Central memory CD8-positive, alpha-beta T cell (primary cell): ENCODE measurements at regions not wholly inside any gene's neighbourhood (a gene's known extent, or its start where the extent isn't known, plus 50 kb on each side); places are given as distances from the start of the nearest gene placed in this dataset.

Experiments used
- ATAC-seq: fragments of 150-1000 bp; cut with Tn5 transposase; replicated peaks from 2 replicates; pipeline ENCODE4 v1.10.0; 2022; ENCODE audit warnings: mild to moderate bottlenecking, moderate FRiP score, moderate number of reproducible peaks; ENCODE audit not compliant: poor library complexity, severe bottlenecking; ENCODE audit errors: extremely low read depth
- DNase-seq, 2 donors: peaks; one replicate each; pipeline ENCODE4 v3.0.0; 2021; ENCODE audit warnings: low spot score in 2 of 2
- H3K27ac Mint-ChIP-seq: one replicate; pipeline ENCODE4 v1.8.0; 2022; ENCODE audit warnings: low read depth, mild to moderate bottlenecking, moderate library complexity, mixed read lengths
- H3K27me3 Mint-ChIP-seq: one replicate; pipeline ENCODE4 v1.8.0; 2022; ENCODE audit warnings: mixed read lengths
- H3K36me3 Mint-ChIP-seq: one replicate; pipeline ENCODE4 v1.8.0; 2022; ENCODE audit warnings: mild to moderate bottlenecking, moderate library complexity, mixed read lengths; ENCODE audit not compliant: insufficient read depth
- H3K4me1 Mint-ChIP-seq: one replicate; pipeline ENCODE4 v1.8.0; 2022; ENCODE audit warnings: mixed read lengths
- H3K4me3 Mint-ChIP-seq: one replicate; pipeline ENCODE4 v1.8.0; 2022; ENCODE audit warnings: mild to moderate bottlenecking, moderate library complexity, mixed read lengths
- H3K9me3 Mint-ChIP-seq: one replicate; pipeline ENCODE4 v1.8.0; 2022; ENCODE audit warnings: mixed read lengths

DNA sequence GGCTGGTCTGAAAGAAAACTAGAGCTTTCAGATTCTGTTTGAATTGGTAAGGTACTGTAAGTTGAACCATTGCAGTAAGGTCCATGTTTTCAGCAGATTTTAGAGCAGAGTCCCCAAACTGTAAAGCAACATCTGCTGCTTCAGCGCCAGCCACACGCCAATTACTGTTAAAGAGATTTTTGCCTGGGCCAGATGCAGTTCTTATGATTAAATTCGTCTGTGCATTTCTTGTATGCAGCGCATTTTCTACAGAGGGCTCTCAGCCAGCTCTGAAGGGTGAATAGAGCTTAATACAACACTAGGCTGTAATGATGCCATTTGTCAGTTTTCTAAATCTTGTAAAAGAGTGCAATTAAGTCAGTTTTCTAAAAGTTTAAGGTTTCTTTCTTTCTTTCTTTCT lies 246.3 kb downstream of the COX7C start:
- H3K27me3 Mint-ChIP-seq: peaks cover 44% of the 10 kb centered on the region
- no peak overlapping the region for H3K4me3 Mint-ChIP-seq
- H3K4me1 Mint-ChIP-seq: no peaks in the 10 kb centered on the region
- ATAC-seq (no peak), DNase-seq (no peak)
- no peaks in the 10 kb centered on the region for H3K9me3 Mint-ChIP-seq
- H3K27ac Mint-ChIP-seq: no peak overlapping the region
- no peaks in the 10 kb centered on the region for H3K36me3 Mint-ChIP-seq

- no peaks in the 10 kb centered on the region for H3K36me3 Mint-ChIP-seq
- no peak overlapping the region for H3K27ac Mint-ChIP-seq
- H3K9me3 Mint-ChIP-seq: no peaks in the 10 kb centered on the region
- ATAC-seq: no peak
- H3K4me1 Mint-ChIP-seq: no peaks in the 10 kb centered on the region
- no peak overlapping the region for H3K4me3 Mint-ChIP-seq
- H3K27me3 Mint-ChIP-seq: peaks cover 56% of the 10 kb centered on the region
- no peak for DNase-seq
Measured at GRCh38 chr5:86865256-86865785, 247.6 kb downstream of the COX7C start.

- Mint-ChIP-seq H3K27me3 (peaks cover 63% of the 10 kb centered on the region), H3K4me3 (no peak overlapping the region), H3K36me3 (no peaks in the 10 kb centered on the region), H3K4me1 (no peaks in the 10 kb centered on the region), H3K9me3 (no peaks in the 10 kb centered on the region), H3K27ac (no peak overlapping the region)
- no peak for ATAC-seq
- no peak for DNase-seq
Measured at GRCh38 chr5:86866036-86866435, 248.3 kb downstream of the COX7C start.

- no peaks in the 10 kb centered on the region for H3K36me3 Mint-ChIP-seq
- peaks cover 61% of the 10 kb centered on the region for H3K27me3 Mint-ChIP-seq
- H3K4me3 Mint-ChIP-seq: no peak overlapping the region
- no peaks in the 10 kb centered on the region for H3K9me3 Mint-ChIP-seq
- no peak overlapping the region for H3K27ac Mint-ChIP-seq
- DNase-seq: no peak
- no peaks in the 10 kb centered on the region for H3K4me1 Mint-ChIP-seq
- ATAC-seq: no peak
Measured at GRCh38 chr5:86869268-86869667, 251.5 kb downstream of the COX7C start.

- no peak for ATAC-seq
- Mint-ChIP-seq H3K27me3 (peaks cover 22% of the 10 kb centered on the region), H3K27ac (no peak overlapping the region), H3K9me3 (no peaks in the 10 kb centered on the region), H3K4me3 (no peak overlapping the region), H3K36me3 (peaks cover 1% of the 10 kb centered on the region), H3K4me1 (no peaks in the 10 kb centered on the region)
- DNase-seq: no peak
Measured at GRCh38 chr5:86875539-86875938, 257.8 kb downstream of the COX7C start.

GRCh38 chr5:86878250-86878649 lies 260.5 kb downstream of the COX7C start:
- no peak for DNase-seq
- H3K9me3 Mint-ChIP-seq: no peaks in the 10 kb centered on the region
- H3K4me3 Mint-ChIP-seq: no peak overlapping the region
- no peaks in the 10 kb centered on the region for H3K4me1 Mint-ChIP-seq
- H3K27me3 Mint-ChIP-seq: peaks cover 14% of the 10 kb centered on the region
- H3K36me3 Mint-ChIP-seq: peaks cover 1% of the 10 kb centered on the region
- ATAC-seq: no peak
- no peak overlapping the region for H3K27ac Mint-ChIP-seq

- ATAC-seq (no peak), DNase-seq (no peak)
- Mint-ChIP-seq H3K27me3 (peaks cover 14% of the 10 kb centered on the region), H3K4me3 (no peak overlapping the region), H3K27ac (no peak overlapping the region), H3K4me1 (no peaks in the 10 kb centered on the region), H3K36me3 (peaks cover 1% of the 10 kb centered on the region), H3K9me3 (no peaks in the 10 kb centered on the region)
Measured at GRCh38 chr5:86879086-86879485, 261.3 kb downstream of the COX7C start.

DNA sequence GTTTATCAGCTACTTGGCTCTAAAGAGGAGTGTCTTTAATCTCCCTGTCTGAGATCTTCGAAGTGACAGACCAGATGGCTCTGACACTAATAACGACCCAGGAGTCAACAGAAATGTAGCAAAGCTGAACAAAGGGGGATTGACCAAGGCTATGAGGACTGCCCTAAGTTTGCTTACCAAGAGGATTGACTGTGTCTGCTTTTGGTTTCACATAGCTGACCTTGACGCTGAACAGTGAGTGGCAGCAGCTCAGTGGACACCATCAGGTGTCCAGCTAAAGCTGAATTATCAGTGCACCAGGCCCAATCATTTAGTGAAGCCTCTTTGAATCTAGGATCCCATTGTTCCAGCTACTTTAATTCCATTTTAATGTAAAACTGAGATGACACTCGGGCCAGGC lies 262.6 kb downstream of the COX7C start:
- ATAC-seq: no peak
- Mint-ChIP-seq H3K4me3 (no peak overlapping the region), H3K36me3 (peaks cover 1% of the 10 kb centered on the region), H3K9me3 (no peaks in the 10 kb centered on the region), H3K27me3 (peaks cover 22% of the 10 kb centered on the region), H3K4me1 (no peaks in the 10 kb centered on the region), H3K27ac (no peak overlapping the region)
- DNase-seq: no peak

GRCh38 chr5:86880785-86881492 lies 263.2 kb downstream of the COX7C start:
- Mint-ChIP-seq H3K4me3 (no peak overlapping the region), H3K9me3 (no peaks in the 10 kb centered on the region), H3K4me1 (no peaks in the 10 kb centered on the region), H3K36me3 (peaks cover 1% of the 10 kb centered on the region), H3K27me3 (peaks cover 22% of the 10 kb centered on the region), H3K27ac (no peak overlapping the region)
- ATAC-seq: peak; percentile 63
- DNase-seq: no peak

DNA sequence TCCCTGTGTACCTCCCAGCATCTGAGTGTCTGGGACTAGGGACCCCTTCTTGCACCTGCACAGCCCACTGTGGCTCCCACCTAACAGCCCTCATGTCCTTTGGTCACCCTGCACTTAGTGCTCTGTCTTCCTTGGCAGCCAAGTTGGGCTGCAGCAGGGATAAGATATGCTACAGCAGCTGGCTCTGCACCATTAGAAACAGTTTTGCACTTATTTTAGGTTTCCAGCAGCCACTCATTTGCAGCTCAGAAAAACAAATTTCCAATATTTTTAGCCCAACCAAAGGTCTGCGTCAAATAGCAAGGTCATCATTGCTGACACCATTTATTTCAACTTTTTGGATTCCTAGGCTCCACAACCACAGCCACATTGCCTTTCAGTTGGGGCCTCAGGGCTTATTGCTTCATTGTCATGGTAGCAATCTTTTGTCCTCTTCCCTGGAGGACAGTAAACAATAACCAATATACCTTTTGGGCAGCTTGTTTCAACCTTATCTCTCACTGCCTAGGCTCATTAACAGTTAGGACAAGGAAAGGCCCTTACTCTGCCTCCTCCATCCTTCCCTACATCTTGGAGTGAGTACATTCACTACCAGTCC lies 263.9 kb downstream of the COX7C start:
- DNase-seq: no peak
- Mint-ChIP-seq H3K27ac (no peak overlapping the region), H3K27me3 (peaks cover 22% of the 10 kb centered on the region), H3K9me3 (no peaks in the 10 kb centered on the region), H3K4me3 (no peak overlapping the region), H3K36me3 (no peaks in the 10 kb centered on the region), H3K4me1 (no peaks in the 10 kb centered on the region)
- ATAC-seq: no peak

GRCh38 chr5:86884608-86885007 lies 266.9 kb downstream of the COX7C start:
- H3K27me3 Mint-ChIP-seq: peaks cover 28% of the 10 kb centered on the region
- H3K9me3 Mint-ChIP-seq: no peaks in the 10 kb centered on the region
- DNase-seq (no peak), ATAC-seq (no peak)
- H3K27ac Mint-ChIP-seq: no peak overlapping the region
- H3K4me1 Mint-ChIP-seq: no peaks in the 10 kb centered on the region
- no peaks in the 10 kb centered on the region for H3K36me3 Mint-ChIP-seq
- H3K4me3 Mint-ChIP-seq: no peak overlapping the region

- H3K9me3 Mint-ChIP-seq: no peaks in the 10 kb centered on the region
- no peaks in the 10 kb centered on the region for H3K36me3 Mint-ChIP-seq
- H3K4me1 Mint-ChIP-seq: no peaks in the 10 kb centered on the region
- no peak overlapping the region for H3K27ac Mint-ChIP-seq
- DNase-seq: no peak
- no peak for ATAC-seq
- peaks cover 28% of the 10 kb centered on the region for H3K27me3 Mint-ChIP-seq
- no peak overlapping the region for H3K4me3 Mint-ChIP-seq
Measured at GRCh38 chr5:86885011-86885410, 267.3 kb downstream of the COX7C start.

DNA sequence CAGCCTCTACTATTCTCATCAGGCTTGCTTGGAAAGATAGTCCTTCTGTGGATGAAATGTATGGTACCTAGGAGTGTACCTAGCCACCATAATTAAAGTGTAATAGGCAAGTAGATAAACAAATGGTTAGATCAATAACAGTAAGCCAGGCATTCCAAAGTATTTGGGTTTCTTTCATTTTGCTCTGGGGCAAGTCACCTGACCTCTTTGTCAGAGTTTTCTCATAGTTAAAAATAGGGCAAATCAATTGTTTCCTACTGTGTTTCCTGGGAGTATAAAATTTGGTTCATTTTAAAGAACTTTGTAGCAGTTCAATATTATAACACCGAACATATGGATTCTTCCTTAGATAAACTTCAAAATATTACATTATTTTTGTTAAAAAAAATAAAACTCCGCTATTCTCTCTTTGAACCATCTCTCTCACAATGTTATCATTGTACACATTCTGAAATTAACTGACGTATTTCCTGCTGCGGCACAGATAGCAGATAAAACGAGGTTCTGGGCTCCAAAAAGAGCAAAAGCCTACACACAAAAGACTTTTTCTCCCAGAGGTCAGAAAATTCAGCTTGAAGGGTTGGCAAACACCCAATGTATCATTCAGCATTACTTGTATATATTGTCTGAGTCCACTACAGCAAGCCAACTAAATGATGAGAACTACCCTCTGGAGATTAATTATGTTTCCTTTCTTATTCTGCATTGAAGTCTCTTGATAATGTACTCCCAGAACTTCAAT lies 267.9 kb downstream of the COX7C start:
- no peaks in the 10 kb centered on the region for H3K4me1 Mint-ChIP-seq
- H3K27ac Mint-ChIP-seq: no peak overlapping the region
- H3K4me3 Mint-ChIP-seq: no peak overlapping the region
- ATAC-seq (no peak), DNase-seq (no peak)
- peaks cover 28% of the 10 kb centered on the region for H3K27me3 Mint-ChIP-seq
- no peaks in the 10 kb centered on the region for H3K36me3 Mint-ChIP-seq
- H3K9me3 Mint-ChIP-seq: no peaks in the 10 kb centered on the region
